ENCODE measurements at regions not wholly inside any gene's neighbourhood (a gene's known extent, or its start where the extent isn't known, plus 50 kb on each side); places are given as distances from the start of the nearest gene placed in this dataset.
"Not testable (repeated sequence)": the region's sequence is repeated elsewhere in the genome, so short reads cannot be mapped to it uniquely, and the experiment has no call there.

DNA sequence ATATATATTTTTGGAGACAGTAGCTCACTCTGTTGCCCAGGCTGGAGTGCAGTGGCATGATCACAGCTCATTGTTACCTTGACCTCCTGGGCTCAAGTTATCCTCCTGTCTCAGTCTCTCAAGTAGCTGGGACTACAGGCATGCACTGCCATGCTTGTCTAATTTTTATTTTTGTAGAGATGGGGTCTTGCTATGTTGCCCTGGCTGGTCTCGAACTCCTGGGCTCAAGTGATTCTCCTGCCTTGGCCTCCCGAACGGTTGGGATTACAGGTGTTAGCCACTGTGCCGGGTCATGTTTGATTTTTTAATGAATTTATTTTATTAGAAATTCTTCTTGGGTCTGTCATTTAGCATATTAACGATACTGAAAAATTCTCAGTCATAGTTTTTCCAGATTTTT lies 70.5 kb downstream of the TMEM270 start:
- TF ChIP-seq POLR2A (IDR thresholded peaks at IDR 0.05) = no peak
- TF ChIP-seq, protein P1, sequence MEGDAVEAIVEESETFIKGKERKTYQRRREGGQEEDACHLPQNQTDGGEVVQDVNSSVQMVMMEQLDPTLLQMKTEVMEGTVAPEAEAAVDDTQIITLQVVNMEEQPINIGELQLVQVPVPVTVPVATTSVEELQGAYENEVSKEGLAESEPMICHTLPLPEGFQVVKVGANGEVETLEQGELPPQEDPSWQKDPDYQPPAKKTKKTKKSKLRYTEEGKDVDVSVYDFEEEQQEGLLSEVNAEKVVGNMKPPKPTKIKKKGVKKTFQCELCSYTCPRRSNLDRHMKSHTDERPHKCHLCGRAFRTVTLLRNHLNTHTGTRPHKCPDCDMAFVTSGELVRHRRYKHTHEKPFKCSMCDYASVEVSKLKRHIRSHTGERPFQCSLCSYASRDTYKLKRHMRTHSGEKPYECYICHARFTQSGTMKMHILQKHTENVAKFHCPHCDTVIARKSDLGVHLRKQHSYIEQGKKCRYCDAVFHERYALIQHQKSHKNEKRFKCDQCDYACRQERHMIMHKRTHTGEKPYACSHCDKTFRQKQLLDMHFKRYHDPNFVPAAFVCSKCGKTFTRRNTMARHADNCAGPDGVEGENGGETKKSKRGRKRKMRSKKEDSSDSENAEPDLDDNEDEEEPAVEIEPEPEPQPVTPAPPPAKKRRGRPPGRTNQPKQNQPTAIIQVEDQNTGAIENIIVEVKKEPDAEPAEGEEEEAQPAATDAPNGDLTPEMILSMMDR (IDR thresholded peaks at IDR 0.05) = no peak
- intact Hi-C loops (cut with DNase I; ENCODE audit: low total_unique reads) = no loop called here
- Histone ChIP-seq H3K9me3 (no peaks in the 10 kb centered on the region), H3K4me3 (no peak overlapping the region), H3K27me3 (no peaks in the 10 kb centered on the region), H3K27ac (no peak overlapping the region), H3K36me3 (ENCODE audit: low read depth, missing control alignments) (no peaks in the 10 kb centered on the region), H3K4me1 (no peaks in the 10 kb centered on the region)
- no peak for DNase-seq
- WGBS, 2 donors = 89 to 99% methylated on average over 5 of the region's 5 CpGs

DNA sequence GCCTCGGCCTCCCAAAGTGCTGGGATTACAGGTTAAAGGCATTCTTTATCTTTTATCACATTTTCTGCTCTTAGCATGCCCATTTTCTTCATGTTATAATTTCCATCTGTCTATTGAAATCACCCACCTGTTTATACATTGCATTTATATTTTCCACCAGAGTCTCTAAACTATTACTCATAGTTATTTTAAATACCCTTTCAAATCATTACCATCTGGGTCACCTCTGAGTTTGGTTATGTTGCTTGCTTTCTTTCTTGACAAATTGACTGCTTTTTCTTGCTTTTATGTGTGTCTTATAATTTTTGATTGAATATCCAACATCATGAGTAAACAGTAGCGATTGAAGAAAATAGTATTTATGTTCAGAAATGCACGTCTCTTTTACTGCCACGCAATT lies 71.4 kb downstream of the TMEM270 start:
- Histone ChIP-seq H3K9me3 (no peaks in the 10 kb centered on the region), H3K36me3 (ENCODE audit: low read depth, missing control alignments) (no peaks in the 10 kb centered on the region), H3K4me3 (no peak overlapping the region), H3K4me1 (no peaks in the 10 kb centered on the region), H3K27me3 (no peaks in the 10 kb centered on the region), H3K27ac (no peak overlapping the region)
- TF ChIP-seq POLR2A (IDR thresholded peaks at IDR 0.05) = no peak
- TF ChIP-seq, protein P1 (IDR thresholded peaks at IDR 0.05) = no peak
- intact Hi-C loops (cut with DNase I; ENCODE audit: low total_unique reads) = no loop called here
- DNase-seq = no peak
- 90 to 91% methylated on average over 4 of the region's 4 CpGs for WGBS, 2 donors

DNA sequence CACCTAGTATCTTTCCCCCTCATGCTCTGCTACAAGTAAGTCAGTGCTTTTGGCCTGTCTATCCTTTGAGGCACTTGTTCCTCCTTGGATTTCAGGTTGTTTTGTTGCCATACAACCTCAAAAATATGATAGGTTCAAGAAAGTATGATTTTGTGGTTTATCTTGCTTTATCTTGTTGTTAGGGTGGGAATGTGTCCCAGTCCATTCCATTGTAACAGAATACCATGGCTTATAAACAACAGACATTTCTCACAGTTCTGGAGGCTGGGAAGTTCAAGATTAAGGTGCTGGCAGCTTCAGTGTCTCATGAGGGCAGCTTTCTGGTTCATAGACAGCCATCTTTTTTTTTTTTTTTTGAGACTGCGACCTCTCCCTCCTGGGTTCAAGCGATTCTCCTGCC lies 72.1 kb downstream of the TMEM270 start:
- Histone ChIP-seq H3K9me3 (no peaks in the 10 kb centered on the region), H3K4me1 (no peaks in the 10 kb centered on the region), H3K4me3 (no peak overlapping the region), H3K27me3 (no peaks in the 10 kb centered on the region), H3K36me3 (ENCODE audit: low read depth, missing control alignments) (no peaks in the 10 kb centered on the region), H3K27ac (no peak overlapping the region)
- intact Hi-C loops (cut with DNase I; ENCODE audit: low total_unique reads) = no loop called here
- WGBS, 2 donors = 98 to 100% methylated on average over 2 of the region's 2 CpGs
- no peak for DNase-seq
- TF ChIP-seq, protein P1 (IDR thresholded peaks at IDR 0.05) = no peak
- no peak for TF ChIP-seq POLR2A (IDR thresholded peaks at IDR 0.05)

DNA sequence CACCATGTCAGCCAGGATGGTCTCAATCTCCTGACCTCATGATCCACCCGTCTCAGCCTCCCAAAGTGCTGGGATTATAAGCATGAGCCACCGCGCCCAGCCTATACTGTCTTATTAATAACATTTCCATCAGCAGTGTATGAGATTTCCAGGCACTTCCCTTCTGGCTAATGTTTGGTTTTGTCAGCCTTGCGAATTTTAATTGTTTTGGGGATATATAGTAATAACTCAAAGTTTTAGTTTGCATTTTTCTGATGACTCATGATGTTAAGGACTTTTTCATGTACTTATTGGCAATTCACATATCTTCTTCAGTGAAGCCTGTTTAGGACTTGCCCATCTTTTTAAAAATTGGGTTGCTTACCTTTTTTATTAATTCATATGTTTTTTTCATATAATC lies 76.0 kb downstream of the TMEM270 start:
- no peak overlapping the region for H3K27ac ChIP-seq
- WGBS, 2 donors = 91 to 92% methylated on average over 4 of the region's 4 CpGs
- H3K9me3 ChIP-seq = no peaks in the 10 kb centered on the region
- TF ChIP-seq, protein P1 (IDR thresholded peaks at IDR 0.05) = no peak
- TF ChIP-seq POLR2A (IDR thresholded peaks at IDR 0.05) = no peak
- H3K36me3 ChIP-seq (ENCODE audit: low read depth, missing control alignments) = no peaks in the 10 kb centered on the region
- H3K27me3 ChIP-seq = no peaks in the 10 kb centered on the region
- H3K4me3 ChIP-seq = no peak overlapping the region
- intact Hi-C loops (cut with DNase I; ENCODE audit: low total_unique reads) = no loop called here
- H3K4me1 ChIP-seq = no peaks in the 10 kb centered on the region
- no peak for DNase-seq

DNA sequence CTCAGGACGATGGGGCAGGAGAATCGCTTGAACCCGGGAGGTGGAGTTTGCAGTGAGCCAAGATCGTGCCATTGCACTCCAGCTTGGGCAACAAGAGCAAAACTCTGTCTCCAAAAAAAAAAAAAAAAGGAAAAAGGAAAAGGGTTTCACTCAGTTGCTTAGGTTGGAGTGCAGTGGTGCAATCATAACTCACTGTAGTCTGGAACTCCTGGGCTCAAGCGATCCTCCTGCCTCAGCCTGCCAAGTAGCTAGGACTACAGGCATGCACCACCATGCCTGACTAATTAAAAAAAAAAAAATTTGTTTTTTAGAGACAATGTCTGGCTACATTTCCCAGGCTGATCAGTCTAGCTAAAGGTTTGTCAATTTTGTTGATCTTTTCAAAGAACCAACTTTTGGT lies 76.7 kb downstream of the TMEM270 start:
- WGBS, 2 donors = 86 to 91% methylated on average over 5 of the region's 5 CpGs
- H3K9me3 ChIP-seq; H3K4me3 ChIP-seq; H3K27ac ChIP-seq; H3K36me3 ChIP-seq (ENCODE audit: low read depth, missing control alignments); H3K4me1 ChIP-seq; DNase-seq; intact Hi-C loops (cut with DNase I; ENCODE audit: low total_unique reads); H3K27me3 ChIP-seq: not testable (repeated sequence)
